Mucosa of descending colon (tissue), 3 donors: ENCODE measurements at regions not wholly inside any gene's neighbourhood (a gene's known extent, or its start where the extent isn't known, plus 50 kb on each side); places are given as distances from the start of the nearest gene placed in this dataset.
"Not testable (repeated sequence)": the region's sequence is repeated elsewhere in the genome, so short reads cannot be mapped to it uniquely, and the experiment has no call there.

Experiments
- ATAC-seq: fragments of 200-7000 bp; cut with Tn5 transposase; one replicate; pipeline ENCODE4 v1.9.1; 2020; ENCODE audit warnings: mild to moderate bottlenecking, moderate library complexity
- DNase-seq, 3 donors: peaks; one replicate each; pipeline ENCODE4 v3.0.0-alpha.2; 2020
- H3K36me3 ChIP-seq: fragments of 200-600 bp; one replicate; pipeline ENCODE4 v1.8.0; 2021; ENCODE audit warnings: low read depth, mild to moderate bottlenecking
- H3K4me1 ChIP-seq: fragments of 200-600 bp; one replicate; pipeline ENCODE4 v1.8.0; 2021; ENCODE audit warnings: low read depth, mild to moderate bottlenecking
- H3K4me3 ChIP-seq: fragments of 200-600 bp; one replicate; pipeline ENCODE4 v1.8.0; 2021; ENCODE audit warnings: mild to moderate bottlenecking
- H3K9me3 ChIP-seq: fragments of 200-600 bp; one replicate; pipeline ENCODE4 v1.8.0; 2021; ENCODE audit warnings: mild to moderate bottlenecking
- CTCF ChIP-seq: fragments of 200-600 bp; IDR thresholded peaks from one replicate; pipeline ENCODE4 v1.8.0; 2022; ENCODE audit warnings: antibody characterized with exemption, mild to moderate bottlenecking
- intact Hi-C, 2 donors: fragments of 100-400 bp; cut with DNase I in 1 of 2; cut with micrococcal nuclease in 1 of 2; formaldehyde crosslinking; loops; one replicate each; pipeline versions ENCODE4 v1.11.0 to v1.11.1; 2022; cut with DNase I, micrococcal nuclease
- donor health status: DM: no; HTN: no; CAD: no; lungs with moderate emphysema.
- donor health status: DM: no; HTN: no; CAD: no.
- donor health status: DM: no; HTN: yes; CAD: no.

- intact Hi-C loops: no loop called here
- ATAC-seq (no peak), DNase-seq (no peak)
- Histone ChIP-seq H3K4me1 (no peaks in the 10 kb centered on the region), H3K36me3 (no peaks in the 10 kb centered on the region), H3K4me3 (no peak overlapping the region), H3K9me3 (no peaks in the 10 kb centered on the region)
- no peak for TF ChIP-seq CTCF
These were observed 623.4 kb upstream of the NRG3 start for GRCh38 chr10:81251457-81252115.

GRCh38 chr10:81264991-81265390 is 610.0 kb upstream of the NRG3 start:
- intact Hi-C loops, DNase-seq, H3K4me3 ChIP-seq, H3K9me3 ChIP-seq, H3K36me3 ChIP-seq, H3K4me1 ChIP-seq, ATAC-seq: not testable (repeated sequence)

- Histone ChIP-seq H3K9me3 (peaks cover under 1% of the 10 kb centered on the region), H3K4me3 (no peak overlapping the region), H3K36me3 (no peaks in the 10 kb centered on the region), H3K4me1 (no peaks in the 10 kb centered on the region)
- ATAC-seq (no peak), DNase-seq (no peak)
- intact Hi-C loops: no loop called here
- no peak for TF ChIP-seq CTCF
These were observed 604.9 kb upstream of the NRG3 start for GRCh38 chr10:81270051-81270450.

- DNase-seq (no peak), ATAC-seq (no peak)
- intact Hi-C loops: no loop called here
- no peaks in the 10 kb centered on the region for H3K36me3 ChIP-seq
- H3K4me3 ChIP-seq: no peak overlapping the region
- H3K9me3 ChIP-seq: no peaks in the 10 kb centered on the region
- no peaks in the 10 kb centered on the region for H3K4me1 ChIP-seq
- TF ChIP-seq CTCF: no peak
These were observed 594.2 kb upstream of the NRG3 start for GRCh38 chr10:81280497-81281479.

- no peak for ATAC-seq
- H3K9me3 ChIP-seq: peaks cover 5% of the 10 kb centered on the region
- H3K4me1 ChIP-seq: no peaks in the 10 kb centered on the region
- intact Hi-C loops: no loop called here
- DNase-seq: no peak
- H3K4me3 ChIP-seq: no peak overlapping the region
- H3K36me3 ChIP-seq: no peaks in the 10 kb centered on the region
- no peak for TF ChIP-seq CTCF
These were observed 586.5 kb upstream of the NRG3 start for GRCh38 chr10:81288544-81288943.

- no peaks in the 10 kb centered on the region for H3K4me1 ChIP-seq
- H3K36me3 ChIP-seq: no peaks in the 10 kb centered on the region
- H3K4me3 ChIP-seq: no peak overlapping the region
- no peak for TF ChIP-seq CTCF
- no peak for DNase-seq
- intact Hi-C loops: no loop called here
- ATAC-seq: no peak
- peaks cover 7% of the 10 kb centered on the region for H3K9me3 ChIP-seq
These were observed 577.7 kb upstream of the NRG3 start for GRCh38 chr10:81297292-81297691.
